ENCODE measurements at regions not wholly inside any gene's neighbourhood (a gene's known extent, or its start where the extent isn't known, plus 50 kb on each side); places are given as distances from the start of the nearest gene placed in this dataset.

GRCh38 chr15:85311647-85312046, 68.8 kb upstream of the AKAP13 start:
- Mint-ChIP-seq H3K27me3 (ENCODE audit: low read depth) (no peaks in the 10 kb centered on the region), H3K4me1 (ENCODE audit: low read depth) (peaks cover 53% of the 10 kb centered on the region), H3K4me3 (no peak overlapping the region)

GRCh38 chr15:85312486-85312885, 67.9 kb upstream of the AKAP13 start:
- peaks cover 53% of the 10 kb centered on the region for H3K4me1 Mint-ChIP-seq (ENCODE audit: low read depth)
- no peaks in the 10 kb centered on the region for H3K27me3 Mint-ChIP-seq (ENCODE audit: low read depth)
- H3K9me3 Mint-ChIP-seq, result peaks cover 3% of the 10 kb centered on the region
- no peak overlapping the region for H3K4me3 Mint-ChIP-seq
- no peak overlapping the region for H3K27ac Mint-ChIP-seq
- H3K36me3 Mint-ChIP-seq (ENCODE audit: low read depth), result peaks cover 7% of the 10 kb centered on the region
- DNase-seq (ENCODE audit: low spot score), result no peak

More at GRCh38 chr15:85311647-85312046, 68.8 kb upstream of the AKAP13 start:
- peaks cover 7% of the 10 kb centered on the region for H3K36me3 Mint-ChIP-seq (ENCODE audit: low read depth)
- no peak overlapping the region for H3K27ac Mint-ChIP-seq
- H3K9me3 Mint-ChIP-seq, result peaks cover 3% of the 10 kb centered on the region
- DNase-seq (ENCODE audit: low spot score), result no peak

- H3K27ac Mint-ChIP-seq, result no peak overlapping the region
Observed at GRCh38 chr15:85312929-85313331, 67.5 kb upstream of the AKAP13 start.

GRCh38 chr15:85313339-85313738, 67.1 kb upstream of the AKAP13 start:
- Mint-ChIP-seq H3K36me3 (ENCODE audit: low read depth) (peaks cover 7% of the 10 kb centered on the region), H3K4me3 (no peak overlapping the region), H3K27ac (no peak overlapping the region), H3K4me1 (ENCODE audit: low read depth) (peaks cover 58% of the 10 kb centered on the region), H3K9me3 (peaks cover 3% of the 10 kb centered on the region), H3K27me3 (ENCODE audit: low read depth) (no peaks in the 10 kb centered on the region)
- no peak for DNase-seq (ENCODE audit: low spot score)

More at GRCh38 chr15:85312929-85313331, 67.5 kb upstream of the AKAP13 start:
- H3K36me3 Mint-ChIP-seq (ENCODE audit: low read depth), result peaks cover 7% of the 10 kb centered on the region
- no peak for DNase-seq (ENCODE audit: low spot score)
- H3K4me3 Mint-ChIP-seq, result no peak overlapping the region
- peaks cover 56% of the 10 kb centered on the region for H3K4me1 Mint-ChIP-seq (ENCODE audit: low read depth)
- peaks cover 3% of the 10 kb centered on the region for H3K9me3 Mint-ChIP-seq
- H3K27me3 Mint-ChIP-seq (ENCODE audit: low read depth), result no peaks in the 10 kb centered on the region

- no peak overlapping the region for H3K4me3 Mint-ChIP-seq
- H3K27ac Mint-ChIP-seq, result no peak overlapping the region
- H3K27me3 Mint-ChIP-seq (ENCODE audit: low read depth), result no peaks in the 10 kb centered on the region
- H3K4me1 Mint-ChIP-seq (ENCODE audit: low read depth), result peaks cover 59% of the 10 kb centered on the region
- H3K9me3 Mint-ChIP-seq, result peaks cover under 1% of the 10 kb centered on the region
- DNase-seq (ENCODE audit: low spot score), result no peak
- H3K36me3 Mint-ChIP-seq (ENCODE audit: low read depth), result peaks cover 7% of the 10 kb centered on the region
Observed at GRCh38 chr15:85314146-85314545, 66.3 kb upstream of the AKAP13 start.

- no peak overlapping the region for H3K27ac Mint-ChIP-seq
- DNase-seq (ENCODE audit: low spot score), result no peak
- no peaks in the 10 kb centered on the region for H3K27me3 Mint-ChIP-seq (ENCODE audit: low read depth)
- H3K4me3 Mint-ChIP-seq, result no peak overlapping the region
- no peaks in the 10 kb centered on the region for H3K9me3 Mint-ChIP-seq
- peaks cover 59% of the 10 kb centered on the region for H3K4me1 Mint-ChIP-seq (ENCODE audit: low read depth)
- peaks cover 10% of the 10 kb centered on the region for H3K36me3 Mint-ChIP-seq (ENCODE audit: low read depth)
Observed at GRCh38 chr15:85314633-85315032, 65.8 kb upstream of the AKAP13 start.

GRCh38 chr15:85316244-85316934, 64.0 kb upstream of the AKAP13 start:
- peak overlapping the region; percentile 57 for H3K4me3 Mint-ChIP-seq
- H3K27me3 Mint-ChIP-seq (ENCODE audit: low read depth), result no peaks in the 10 kb centered on the region
- H3K36me3 Mint-ChIP-seq (ENCODE audit: low read depth), result peaks cover 10% of the 10 kb centered on the region
- peaks cover 3% of the 10 kb centered on the region for H3K9me3 Mint-ChIP-seq
- H3K4me1 Mint-ChIP-seq (ENCODE audit: low read depth), result peaks cover 59% of the 10 kb centered on the region
- H3K27ac Mint-ChIP-seq, result peak overlapping the region; percentile 84
- peak; percentile 44 for DNase-seq (ENCODE audit: low spot score)

- H3K4me1 Mint-ChIP-seq (ENCODE audit: low read depth), result peaks cover 53% of the 10 kb centered on the region
- no peaks in the 10 kb centered on the region for H3K27me3 Mint-ChIP-seq (ENCODE audit: low read depth)
- H3K9me3 Mint-ChIP-seq, result peaks cover 9% of the 10 kb centered on the region
- H3K4me3 Mint-ChIP-seq, result peak overlapping the region; percentile 64
- peak overlapping the region; percentile 86 for H3K27ac Mint-ChIP-seq
- peak; percentile 70 for DNase-seq (ENCODE audit: low spot score)
- peaks cover 12% of the 10 kb centered on the region for H3K36me3 Mint-ChIP-seq (ENCODE audit: low read depth)
Observed at GRCh38 chr15:85318048-85318731, 62.2 kb upstream of the AKAP13 start.

GRCh38 chr15:85318732-85319076, 61.7 kb upstream of the AKAP13 start:
- H3K27ac Mint-ChIP-seq, result peak overlapping the region; percentile 86
- H3K4me1 Mint-ChIP-seq (ENCODE audit: low read depth), result peaks cover 51% of the 10 kb centered on the region
- DNase-seq (ENCODE audit: low spot score), result no peak
- no peaks in the 10 kb centered on the region for H3K27me3 Mint-ChIP-seq (ENCODE audit: low read depth)
- peaks cover 11% of the 10 kb centered on the region for H3K9me3 Mint-ChIP-seq
- H3K4me3 Mint-ChIP-seq, result peak overlapping the region; percentile 64
- peaks cover 14% of the 10 kb centered on the region for H3K36me3 Mint-ChIP-seq (ENCODE audit: low read depth)

GRCh38 chr15:85324202-85324601, 56.2 kb upstream of the AKAP13 start:
- Mint-ChIP-seq H3K9me3 (peaks cover 11% of the 10 kb centered on the region), H3K27me3 (ENCODE audit: low read depth) (no peaks in the 10 kb centered on the region), H3K27ac (no peak overlapping the region), H3K4me3 (no peak overlapping the region), H3K36me3 (ENCODE audit: low read depth) (peaks cover 8% of the 10 kb centered on the region), H3K4me1 (ENCODE audit: low read depth) (peaks cover 36% of the 10 kb centered on the region)
- no peak for DNase-seq (ENCODE audit: low spot score)

- Mint-ChIP-seq H3K4me3 (no peak overlapping the region), H3K27me3 (ENCODE audit: low read depth) (no peaks in the 10 kb centered on the region), H3K27ac (no peak overlapping the region), H3K36me3 (ENCODE audit: low read depth) (peaks cover 4% of the 10 kb centered on the region), H3K4me1 (ENCODE audit: low read depth) (peaks cover 49% of the 10 kb centered on the region), H3K9me3 (peaks cover 11% of the 10 kb centered on the region)
- DNase-seq (ENCODE audit: low spot score), result no peak
Observed at GRCh38 chr15:85325834-85326233, 54.6 kb upstream of the AKAP13 start.

- Mint-ChIP-seq H3K4me3 (no peak overlapping the region), H3K36me3 (ENCODE audit: low read depth) (peaks cover 4% of the 10 kb centered on the region), H3K27me3 (ENCODE audit: low read depth) (no peaks in the 10 kb centered on the region), H3K27ac (no peak overlapping the region), H3K9me3 (peaks cover 9% of the 10 kb centered on the region), H3K4me1 (ENCODE audit: low read depth) (peaks cover 52% of the 10 kb centered on the region)
- DNase-seq (ENCODE audit: low spot score), result no peak
Observed at GRCh38 chr15:85326291-85326690, 54.1 kb upstream of the AKAP13 start.

- Mint-ChIP-seq H3K27ac (no peak overlapping the region), H3K4me3 (no peak overlapping the region)
Observed at GRCh38 chr15:85327820-85328219, 52.6 kb upstream of the AKAP13 start.

GRCh38 chr15:85329561-85330422, 50.6 kb upstream of the AKAP13 start:
- peak; percentile 49 for DNase-seq (ENCODE audit: low spot score)
- Mint-ChIP-seq H3K9me3 (no peaks in the 10 kb centered on the region), H3K27ac (peak overlapping the region; percentile 98), H3K4me3 (peak overlapping the region; percentile 97), H3K27me3 (ENCODE audit: low read depth) (no peaks in the 10 kb centered on the region), H3K4me1 (ENCODE audit: low read depth) (peaks cover 50% of the 10 kb centered on the region), H3K36me3 (ENCODE audit: low read depth) (peaks cover 3% of the 10 kb centered on the region)

More at GRCh38 chr15:85327820-85328219, 52.6 kb upstream of the AKAP13 start:
- DNase-seq (ENCODE audit: low spot score), result no peak
- Mint-ChIP-seq H3K36me3 (ENCODE audit: low read depth) (peaks cover 7% of the 10 kb centered on the region), H3K27me3 (ENCODE audit: low read depth) (no peaks in the 10 kb centered on the region), H3K9me3 (peaks cover 5% of the 10 kb centered on the region), H3K4me1 (ENCODE audit: low read depth) (peaks cover 55% of the 10 kb centered on the region)
